ENCODE measurements at regions not wholly inside any gene's neighbourhood (a gene's known extent, or its start where the extent isn't known, plus 50 kb on each side); places are given as distances from the start of the nearest gene placed in this dataset.

DNA sequence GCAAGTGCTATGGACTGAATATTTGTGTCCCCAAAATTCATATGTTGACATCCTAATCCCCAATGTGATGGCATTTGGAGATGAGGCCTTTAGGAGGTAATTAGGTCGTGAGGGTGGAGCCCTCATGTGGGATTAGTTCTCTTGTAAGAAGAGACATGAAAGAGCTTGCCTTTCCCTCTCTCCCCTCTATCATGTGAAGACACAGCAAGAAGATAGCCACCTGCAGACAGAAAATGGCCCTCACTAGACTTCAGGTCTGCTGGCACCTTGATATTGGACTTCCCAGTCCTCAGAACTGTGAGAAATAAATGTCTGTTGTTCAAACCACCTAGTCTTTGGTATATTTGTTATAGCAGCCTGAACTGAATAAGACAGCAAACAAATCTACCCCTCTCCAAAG, 75.1 kb upstream of the TBX20 start:
- H3K9me3 ChIP-seq, result no peaks in the 10 kb centered on the region

DNA sequence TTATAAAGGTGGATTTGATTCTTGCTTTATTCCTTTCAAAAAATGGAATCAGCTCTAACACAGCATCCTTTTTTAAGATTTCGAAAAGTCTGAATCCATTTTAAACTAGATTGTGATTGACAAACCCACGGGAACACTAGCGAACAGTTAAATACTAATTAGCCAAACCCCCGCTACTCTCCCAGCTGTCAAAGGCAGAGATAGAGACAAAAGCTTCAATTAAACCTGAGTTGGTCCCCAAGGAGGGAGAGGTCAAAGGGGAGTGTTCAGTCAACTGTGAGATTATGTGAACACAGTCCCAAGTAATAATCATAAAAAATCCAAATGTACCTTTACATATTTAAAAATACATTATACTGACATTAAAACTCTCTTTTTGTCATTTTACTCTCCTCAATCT, 65.7 kb upstream of the TBX20 start:
- Histone ChIP-seq H3K27me3 (no peaks in the 10 kb centered on the region), H3K36me3 (no peaks in the 10 kb centered on the region), H3K4me3 (no peak overlapping the region), H3K4me1 (ENCODE audit: insufficient read depth) (no peaks in the 10 kb centered on the region), H3K27ac (no peak overlapping the region), H3K9me3 (no peaks in the 10 kb centered on the region)
- no peak for TF ChIP-seq EP300 (IDR thresholded peaks at IDR 0.05)
- WGBS, 3 donors, result 71 to 80% (median 77%) methylated on average over 4 of the region's 4 CpGs
- DNase-seq, result no peak
- intact Hi-C loops (cut with DNase I), result no loop called here

More for the DNA sequence above, 75.1 kb upstream of the TBX20 start:
- no peak for DNase-seq
- no peaks in the 10 kb centered on the region for H3K27me3 ChIP-seq
- no peak overlapping the region for H3K27ac ChIP-seq
- H3K36me3 ChIP-seq, result no peaks in the 10 kb centered on the region
- TF ChIP-seq, protein P1, sequence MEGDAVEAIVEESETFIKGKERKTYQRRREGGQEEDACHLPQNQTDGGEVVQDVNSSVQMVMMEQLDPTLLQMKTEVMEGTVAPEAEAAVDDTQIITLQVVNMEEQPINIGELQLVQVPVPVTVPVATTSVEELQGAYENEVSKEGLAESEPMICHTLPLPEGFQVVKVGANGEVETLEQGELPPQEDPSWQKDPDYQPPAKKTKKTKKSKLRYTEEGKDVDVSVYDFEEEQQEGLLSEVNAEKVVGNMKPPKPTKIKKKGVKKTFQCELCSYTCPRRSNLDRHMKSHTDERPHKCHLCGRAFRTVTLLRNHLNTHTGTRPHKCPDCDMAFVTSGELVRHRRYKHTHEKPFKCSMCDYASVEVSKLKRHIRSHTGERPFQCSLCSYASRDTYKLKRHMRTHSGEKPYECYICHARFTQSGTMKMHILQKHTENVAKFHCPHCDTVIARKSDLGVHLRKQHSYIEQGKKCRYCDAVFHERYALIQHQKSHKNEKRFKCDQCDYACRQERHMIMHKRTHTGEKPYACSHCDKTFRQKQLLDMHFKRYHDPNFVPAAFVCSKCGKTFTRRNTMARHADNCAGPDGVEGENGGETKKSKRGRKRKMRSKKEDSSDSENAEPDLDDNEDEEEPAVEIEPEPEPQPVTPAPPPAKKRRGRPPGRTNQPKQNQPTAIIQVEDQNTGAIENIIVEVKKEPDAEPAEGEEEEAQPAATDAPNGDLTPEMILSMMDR (IDR thresholded peaks at IDR 0.05), result no peak
- no peak for TF ChIP-seq POLR2A (IDR thresholded peaks at IDR 0.05)
- TF ChIP-seq EP300 (IDR thresholded peaks at IDR 0.05), result no peak
- WGBS, 3 donors, result 88 to 94% (median 92%) methylated on average over 1 of the region's 1 CpG
- no peak overlapping the region for H3K4me3 ChIP-seq
- intact Hi-C loops (cut with DNase I), result no loop called here
- no peaks in the 10 kb centered on the region for H3K4me1 ChIP-seq (ENCODE audit: insufficient read depth)

DNA sequence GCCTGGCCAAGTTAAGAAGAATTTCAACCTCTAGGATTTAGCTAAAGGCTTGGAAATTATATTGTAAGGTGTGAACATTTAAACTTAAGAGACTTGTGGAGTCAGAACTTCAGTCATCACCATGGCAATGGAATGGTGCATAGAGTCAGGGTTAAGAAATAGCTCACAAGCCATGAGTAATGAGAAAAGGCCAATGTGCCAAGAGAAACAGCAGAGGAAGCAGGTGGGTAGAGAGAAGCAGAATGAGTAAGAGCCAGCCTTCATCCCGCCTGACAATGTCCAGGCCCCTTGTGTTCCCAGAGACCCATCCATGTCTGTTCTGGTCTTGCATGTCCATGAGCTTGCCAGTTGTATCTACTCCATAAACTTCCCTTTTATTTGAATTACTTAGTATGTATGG, 62.6 kb upstream of the TBX20 start:
- H3K27ac ChIP-seq, result no peak overlapping the region
- no peaks in the 10 kb centered on the region for H3K9me3 ChIP-seq
- WGBS, 3 donors, result 80 to 88% (median 82%) methylated on average over 1 of the region's 1 CpG
- DNase-seq, result no peak
- H3K4me1 ChIP-seq (ENCODE audit: insufficient read depth), result no peaks in the 10 kb centered on the region
- no peak overlapping the region for H3K4me3 ChIP-seq
- H3K36me3 ChIP-seq, result no peaks in the 10 kb centered on the region
- TF ChIP-seq, protein P1 (IDR thresholded peaks at IDR 0.05), result no peak
- no peak for TF ChIP-seq EP300 (IDR thresholded peaks at IDR 0.05)
- no peak for TF ChIP-seq POLR2A (IDR thresholded peaks at IDR 0.05)
- intact Hi-C loops (cut with DNase I), result no loop called here
- no peaks in the 10 kb centered on the region for H3K27me3 ChIP-seq

DNA sequence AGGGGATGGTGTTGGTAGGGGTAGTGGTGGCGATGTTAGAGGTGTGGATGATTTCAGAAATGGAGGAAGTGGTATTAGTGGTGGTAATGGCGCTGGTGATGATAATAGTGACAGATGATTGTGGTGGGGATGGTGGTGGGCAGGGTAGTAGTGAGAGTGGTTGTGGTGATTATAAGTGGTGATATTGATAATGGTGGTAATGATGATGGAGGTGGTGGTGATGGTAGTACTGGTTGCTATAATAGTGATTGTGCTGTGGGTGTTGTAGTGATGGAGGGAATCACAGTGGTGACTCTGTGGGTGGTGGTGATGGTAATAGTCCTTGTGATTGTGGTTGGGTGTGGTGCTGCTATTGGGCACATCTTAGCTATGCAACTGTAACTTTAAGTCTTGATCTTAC, 61.6 kb upstream of the TBX20 start:
- 96 to 98% (median 98%) methylated on average over 2 of the region's 2 CpGs for WGBS, 3 donors
- no peak for DNase-seq

DNA sequence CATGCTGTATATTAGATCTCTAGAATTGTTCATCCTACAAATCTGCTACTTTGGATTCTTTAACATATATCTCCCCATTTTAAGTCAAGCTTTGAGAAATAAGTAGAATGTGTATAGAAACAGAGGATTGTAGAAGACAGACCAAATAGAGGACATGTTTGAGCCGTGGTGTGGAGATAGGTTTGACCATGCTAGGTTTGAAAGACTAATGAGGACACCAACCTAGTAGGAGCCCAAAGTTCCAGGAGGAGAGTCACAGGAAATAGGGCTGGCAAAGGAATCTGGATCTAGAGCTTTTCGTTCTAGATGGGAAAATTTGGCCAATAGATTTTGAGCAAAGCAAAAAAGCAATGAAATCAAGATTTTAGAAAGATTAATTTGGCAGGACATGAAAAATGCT, 60.5 kb upstream of the TBX20 start:
- Histone ChIP-seq H3K9me3 (no peaks in the 10 kb centered on the region), H3K4me3 (no peak overlapping the region), H3K4me1 (ENCODE audit: insufficient read depth) (no peaks in the 10 kb centered on the region), H3K27ac (no peak overlapping the region), H3K36me3 (no peaks in the 10 kb centered on the region), H3K27me3 (no peaks in the 10 kb centered on the region)
- intact Hi-C loops (cut with DNase I), result no loop called here
- DNase-seq, result no peak
- WGBS, 3 donors, result 82 to 88% (median 85%) methylated on average over 2 of the region's 2 CpGs
- TF ChIP-seq POLR2A (IDR thresholded peaks at IDR 0.05), result no peak
- TF ChIP-seq, protein P1 (IDR thresholded peaks at IDR 0.05), result no peak
- no peak for TF ChIP-seq EP300 (IDR thresholded peaks at IDR 0.05)

More for the DNA sequence above, 61.6 kb upstream of the TBX20 start:
- Histone ChIP-seq H3K9me3 (no peaks in the 10 kb centered on the region), H3K27ac (no peak overlapping the region), H3K27me3 (no peaks in the 10 kb centered on the region), H3K4me1 (ENCODE audit: insufficient read depth) (no peaks in the 10 kb centered on the region), H3K36me3 (no peaks in the 10 kb centered on the region), H3K4me3 (no peak overlapping the region)
- intact Hi-C loops (cut with DNase I), result no loop called here
- TF ChIP-seq POLR2A (IDR thresholded peaks at IDR 0.05), result no peak
- TF ChIP-seq, protein P1 (IDR thresholded peaks at IDR 0.05), result no peak
- no peak for TF ChIP-seq EP300 (IDR thresholded peaks at IDR 0.05)
